H9 (cell line): ENCODE measurements at regions not wholly inside any gene's neighbourhood (a gene's known extent, or its start where the extent isn't known, plus 50 kb on each side); places are given as distances from the start of the nearest gene placed in this dataset.

Experiments used
- DNase-seq: peaks from one replicate; pipeline ENCODE4 v3.0.0-alpha.2; 2017
- H2AFZ ChIP-seq: one replicate; pipeline ENCODE4 v1.6.1; 2013; ENCODE audit warnings: mild to moderate bottlenecking, low read length, control low read depth, moderate library complexity
- H2AK5ac ChIP-seq: 2 replicates; pipeline ENCODE4 v1.6.1; 2013; ENCODE audit warnings: low read length, control low read depth, mixed read lengths; ENCODE audit not compliant: insufficient read length
- H2BK120ac ChIP-seq: one replicate; pipeline ENCODE4 v1.6.1; 2013; ENCODE audit warnings: low read depth, mild to moderate bottlenecking, low read length, control low read depth, inconsistent platforms; ENCODE audit not compliant: poor library complexity, severe bottlenecking
- H2BK12ac ChIP-seq: 2 replicates; pipeline ENCODE4 v1.6.1; 2013; ENCODE audit warnings: low read length, control low read depth, mixed read lengths, low read depth; ENCODE audit not compliant: insufficient read length
- H2BK15ac ChIP-seq: 2 replicates; pipeline ENCODE4 v1.6.1; 2013; ENCODE audit warnings: low read depth, low read length, control low read depth
- H2BK20ac ChIP-seq: one replicate; pipeline ENCODE4 v1.6.1; 2013; ENCODE audit warnings: low read depth, mild to moderate bottlenecking, low read length, control low read depth, inconsistent platforms; ENCODE audit not compliant: poor library complexity, severe bottlenecking
- H2BK5ac ChIP-seq: 2 replicates; pipeline ENCODE4 v1.6.1; 2013; ENCODE audit warnings: low read length, control low read depth, mixed read lengths; ENCODE audit not compliant: insufficient read length
- H3K14ac ChIP-seq: 2 replicates; pipeline ENCODE4 v1.6.1; 2013; ENCODE audit warnings: low read length, control low read depth; ENCODE audit not compliant: insufficient read depth
- H3K18ac ChIP-seq: 2 replicates; pipeline ENCODE4 v1.6.1; 2013; ENCODE audit warnings: low read depth, mild to moderate bottlenecking, mixed read lengths, low read length, control low read depth; ENCODE audit not compliant: insufficient read length
- H3K23ac ChIP-seq: 2 replicates; pipeline ENCODE4 v1.6.1; 2013; ENCODE audit warnings: low read length, control low read depth, mixed read lengths, low read depth; ENCODE audit not compliant: insufficient read length
- H3K23me2 ChIP-seq: 2 replicates; pipeline ENCODE4 v1.6.1; 2013; ENCODE audit warnings: low read depth, mild to moderate bottlenecking, mixed read lengths, low read length, control low read depth; ENCODE audit not compliant: insufficient read length, poor library complexity, severe bottlenecking
- H3K27ac ChIP-seq: 2 replicates; pipeline ENCODE4 v1.5.1; 2013; ENCODE audit warnings: low read length, control low read depth, mixed read lengths, low read depth; ENCODE audit not compliant: insufficient read length
- H3K27me3 ChIP-seq: 2 replicates; pipeline ENCODE4 v1.6.1; 2013; ENCODE audit warnings: low read length, control low read depth, inconsistent platforms; ENCODE audit not compliant: insufficient read depth
- H3K4ac ChIP-seq: 2 replicates; pipeline ENCODE4 v1.6.1; 2013; ENCODE audit warnings: low read depth, mild to moderate bottlenecking, control low read depth, inconsistent platforms, low read length, moderate library complexity
- H3K4me1 ChIP-seq: 2 replicates; pipeline ENCODE4 v1.6.1; 2013; ENCODE audit warnings: low read length, control low read depth, inconsistent platforms; ENCODE audit not compliant: insufficient read depth
- H3K4me2 ChIP-seq: 2 replicates; pipeline ENCODE4 v1.6.1; 2013; ENCODE audit warnings: low read length, control low read depth, mixed read lengths; ENCODE audit not compliant: insufficient read length, insufficient read depth
- H3K56ac ChIP-seq: 2 replicates; pipeline ENCODE4 v1.6.1; 2013; ENCODE audit warnings: low read depth, mild to moderate bottlenecking, mixed read lengths, low read length, control low read depth; ENCODE audit not compliant: insufficient read length
- H3K79me1 ChIP-seq: 2 replicates; pipeline ENCODE4 v1.6.1; 2013; ENCODE audit warnings: low read depth, mild to moderate bottlenecking, moderate library complexity, low read length, control low read depth, inconsistent platforms; ENCODE audit not compliant: insufficient read depth, poor library complexity, severe bottlenecking
- H3K79me2 ChIP-seq: 2 replicates; pipeline ENCODE4 v1.6.1; 2013; ENCODE audit warnings: low read length, control low read depth, inconsistent platforms; ENCODE audit not compliant: insufficient read depth
- H3K9ac ChIP-seq: 2 replicates; pipeline ENCODE4 v1.6.1; 2013; ENCODE audit warnings: low read length, control low read depth, mixed read lengths; ENCODE audit not compliant: insufficient read length; ENCODE audit errors: extremely low read depth
- H3K9me3 ChIP-seq: one replicate; pipeline ENCODE4 v1.6.1; 2013; ENCODE audit warnings: low read depth, low read length, inconsistent platforms; ENCODE audit not compliant: control insufficient read depth
- H3T11ph ChIP-seq: one replicate; pipeline ENCODE4 v1.6.1; 2013; ENCODE audit warnings: mild to moderate bottlenecking, low read length, control low read depth, inconsistent platforms
- H4K20me1 ChIP-seq: one replicate; pipeline ENCODE4 v1.6.1; 2013; ENCODE audit not compliant: control insufficient read depth, insufficient read length, insufficient read depth
- H4K5ac ChIP-seq: 2 replicates; pipeline ENCODE4 v1.6.1; 2013; ENCODE audit warnings: low read depth, mild to moderate bottlenecking, mixed read lengths, low read length, control low read depth; ENCODE audit not compliant: insufficient read length
- H4K8ac ChIP-seq: replicated peaks from 2 replicates; pipeline ENCODE4 v1.6.1; 2013; ENCODE audit warnings: low read length, control low read depth, mixed read lengths, low read depth; ENCODE audit not compliant: insufficient read length
- H4K91ac ChIP-seq: 2 replicates; pipeline ENCODE4 v1.6.1; 2013; ENCODE audit warnings: low read depth, mild to moderate bottlenecking, moderate library complexity, mixed read lengths, low read length, control low read depth; ENCODE audit not compliant: insufficient read length
- H3K27ac Mint-ChIP-seq, 3 experiments: 2 replicates in 2 of 3; 3 replicates in 1 of 3; pipeline ENCODE4 v1.8.0; 2020 to 2021; ENCODE audit warnings: mixed read lengths in 3 of 3, mild to moderate bottlenecking in 1 of 3, moderate library complexity in 1 of 3
- H3K27me3 Mint-ChIP-seq: 2 replicates; pipeline ENCODE4 v1.8.0; 2021; ENCODE audit warnings: low read depth, mild to moderate bottlenecking, moderate library complexity, mixed read lengths
- H3K36me3 Mint-ChIP-seq, 3 experiments: 2 replicates in 2 of 3; 3 replicates in 1 of 3; pipeline ENCODE4 v1.8.0; 2020 to 2021; ENCODE audit warnings: low read depth in 3 of 3, mixed read lengths in 3 of 3; ENCODE audit not compliant: insufficient read depth in 1 of 3
- H3K4me1 Mint-ChIP-seq, 2 experiments: 2 replicates each; pipeline ENCODE4 v1.8.0; 2020; ENCODE audit warnings: mixed read lengths in 2 of 2
- H3K4me3 Mint-ChIP-seq, 2 experiments: 2 replicates in 1 of 2; 3 replicates in 1 of 2; pipeline ENCODE4 v1.8.0; 2020 to 2021; ENCODE audit warnings: mild to moderate bottlenecking in 2 of 2, mixed read lengths in 2 of 2, moderate library complexity in 1 of 2
- H3K9me3 Mint-ChIP-seq, 2 experiments: 2 replicates in 1 of 2; 3 replicates in 1 of 2; pipeline ENCODE4 v1.8.0; 2020; ENCODE audit warnings: mild to moderate bottlenecking in 2 of 2, mixed read lengths in 2 of 2, moderate library complexity in 1 of 2
- WGBS: extraction: QIAGEN DNeasy Blood & Tissue Kit; methylation state at CpG from one replicate; pipeline ENCODE4 v1.1.7; 2013; ENCODE audit warnings: missing lambda C conversion rate, low lambda C conversion rate, mixed read lengths; ENCODE audit not compliant: insufficient read length; ENCODE audit errors: extremely low coverage; 5-methylcytosine and 5-hydroxymethylcytosine counted together
- TF ChIP-seq, protein P1 (sequence below): fragments of 200-600 bp; sonication (generic); conservative IDR thresholded peaks from 3 replicates; pipeline ENCODE4 v1.8.0; 2021; ENCODE audit warnings: antibody characterized with exemption, mild to moderate bottlenecking

DNA sequence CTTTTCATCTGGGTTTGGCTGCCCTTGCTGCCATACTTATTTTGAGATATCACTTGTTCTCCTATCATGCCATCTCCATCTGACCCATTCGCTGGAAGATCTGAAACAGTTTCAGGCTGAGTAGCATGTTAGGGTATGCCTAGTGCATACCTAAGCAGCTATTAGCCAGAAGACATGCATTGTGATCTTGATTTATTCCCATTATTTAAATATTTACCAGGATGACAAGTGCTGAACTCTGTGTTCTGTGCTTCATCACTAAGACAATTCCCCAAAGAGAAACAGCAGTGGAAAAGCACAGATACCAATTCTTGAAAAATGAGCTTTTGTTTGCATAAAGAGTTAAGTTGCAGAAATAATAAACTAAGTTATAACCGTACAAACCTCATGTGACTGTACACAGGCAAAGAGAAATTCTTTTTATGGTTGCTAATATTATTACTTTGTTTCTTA, 271.0 kb upstream of the ARSJ start:
- H3K79me1 ChIP-seq = no peaks in the 10 kb centered on the region
- no peaks in the 10 kb centered on the region for H4K20me1 ChIP-seq
- no peak overlapping the region for H2AFZ ChIP-seq
- Mint-ChIP-seq H3K4me3 (no peak overlapping the region), H3K9me3 (peaks cover 0 to 3% of the 10 kb centered on the region in 2 experiments; a peak in 2 of 5 replicates), H3K27ac (no peak overlapping the region), H3K4me1 (no peaks in the 10 kb centered on the region), H3K27me3 (no peaks in the 10 kb centered on the region), H3K36me3 (no peaks in the 10 kb centered on the region; a peak in 1 of 7 replicates)
- no peaks in the 10 kb centered on the region for H3K23me2 ChIP-seq
- TF ChIP-seq, protein P1, sequence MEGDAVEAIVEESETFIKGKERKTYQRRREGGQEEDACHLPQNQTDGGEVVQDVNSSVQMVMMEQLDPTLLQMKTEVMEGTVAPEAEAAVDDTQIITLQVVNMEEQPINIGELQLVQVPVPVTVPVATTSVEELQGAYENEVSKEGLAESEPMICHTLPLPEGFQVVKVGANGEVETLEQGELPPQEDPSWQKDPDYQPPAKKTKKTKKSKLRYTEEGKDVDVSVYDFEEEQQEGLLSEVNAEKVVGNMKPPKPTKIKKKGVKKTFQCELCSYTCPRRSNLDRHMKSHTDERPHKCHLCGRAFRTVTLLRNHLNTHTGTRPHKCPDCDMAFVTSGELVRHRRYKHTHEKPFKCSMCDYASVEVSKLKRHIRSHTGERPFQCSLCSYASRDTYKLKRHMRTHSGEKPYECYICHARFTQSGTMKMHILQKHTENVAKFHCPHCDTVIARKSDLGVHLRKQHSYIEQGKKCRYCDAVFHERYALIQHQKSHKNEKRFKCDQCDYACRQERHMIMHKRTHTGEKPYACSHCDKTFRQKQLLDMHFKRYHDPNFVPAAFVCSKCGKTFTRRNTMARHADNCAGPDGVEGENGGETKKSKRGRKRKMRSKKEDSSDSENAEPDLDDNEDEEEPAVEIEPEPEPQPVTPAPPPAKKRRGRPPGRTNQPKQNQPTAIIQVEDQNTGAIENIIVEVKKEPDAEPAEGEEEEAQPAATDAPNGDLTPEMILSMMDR = no peak
- H3K56ac ChIP-seq = no peak overlapping the region
- no peaks in the 10 kb centered on the region for H3K27me3 ChIP-seq
- no peak overlapping the region for H3K14ac ChIP-seq
- H2AK5ac ChIP-seq = no peak overlapping the region
- H3K23ac ChIP-seq = no peak overlapping the region
- no peak overlapping the region for H4K91ac ChIP-seq
- H4K8ac ChIP-seq = no peak overlapping the region
- no peak overlapping the region for H3K4ac ChIP-seq
- H4K5ac ChIP-seq = no peak overlapping the region
- WGBS = no CpG with 5 or more reads among the region's 2 CpGs
- no peak overlapping the region for H2BK120ac ChIP-seq
- H3K4me2 ChIP-seq = no peak overlapping the region
- no peak overlapping the region for H3K9ac ChIP-seq
- no peaks in the 10 kb centered on the region for H3K79me2 ChIP-seq
- no peak overlapping the region for H3T11ph ChIP-seq
- no peak overlapping the region for H2BK20ac ChIP-seq
- H3K4me1 ChIP-seq = no peaks in the 10 kb centered on the region
- no peak overlapping the region for H2BK15ac ChIP-seq
- H3K18ac ChIP-seq = no peak overlapping the region
- no peaks in the 10 kb centered on the region for H3K9me3 ChIP-seq
- no peak overlapping the region for H2BK5ac ChIP-seq
- no peak for DNase-seq
- H3K27ac ChIP-seq = no peak overlapping the region
- H2BK12ac ChIP-seq = no peak overlapping the region
